ENCODE measurements at regions not wholly inside any gene's neighbourhood (a gene's known extent, or its start where the extent isn't known, plus 50 kb on each side); places are given as distances from the start of the nearest gene placed in this dataset.
A peak's percentile ranks its signal among the peaks of the same experiment; 100 is the strongest.

DNA sequence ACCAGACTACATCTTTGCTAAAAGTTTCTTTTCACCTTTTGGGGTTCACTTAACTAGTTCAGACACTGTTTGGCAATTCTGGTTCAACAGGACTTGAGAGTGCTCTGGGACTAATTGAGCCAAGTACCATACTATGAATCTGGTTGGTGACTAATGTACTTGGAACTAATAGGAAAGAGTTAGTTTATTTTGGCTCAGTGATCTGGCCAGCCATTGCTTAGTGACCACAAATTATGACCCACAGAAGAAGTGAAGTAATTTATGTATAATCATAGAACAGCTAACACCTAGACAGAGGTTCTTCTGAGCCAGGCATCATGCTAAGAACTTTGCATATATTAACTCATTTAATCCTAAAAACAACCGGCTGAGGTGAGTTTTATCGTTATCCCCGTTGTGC, 126.5 kb upstream of the JCAD start:
- WGBS (ENCODE audit: insufficient coverage, low lambda C conversion rate) = no CpG with 5 or more reads among the region's 3 CpGs
- Histone ChIP-seq H3K9me3 (ENCODE audit: control insufficient read depth, low read depth, low read length) (no peaks in the 10 kb centered on the region), H3K27me3 (ENCODE audit: control insufficient read depth, insufficient read depth, low read length) (no peaks in the 10 kb centered on the region), H3K4me3 (ENCODE audit: low read length) (no peak overlapping the region), H3K4me1 (ENCODE audit: control insufficient read depth, insufficient read depth, low read length) (peaks cover 10% of the 10 kb centered on the region), H3K27ac (ENCODE audit: low read length) (no peak overlapping the region), H3K36me3 (ENCODE audit: control insufficient read depth, insufficient read depth, low read length) (no peaks in the 10 kb centered on the region)
- no peak for DNase-seq

DNA sequence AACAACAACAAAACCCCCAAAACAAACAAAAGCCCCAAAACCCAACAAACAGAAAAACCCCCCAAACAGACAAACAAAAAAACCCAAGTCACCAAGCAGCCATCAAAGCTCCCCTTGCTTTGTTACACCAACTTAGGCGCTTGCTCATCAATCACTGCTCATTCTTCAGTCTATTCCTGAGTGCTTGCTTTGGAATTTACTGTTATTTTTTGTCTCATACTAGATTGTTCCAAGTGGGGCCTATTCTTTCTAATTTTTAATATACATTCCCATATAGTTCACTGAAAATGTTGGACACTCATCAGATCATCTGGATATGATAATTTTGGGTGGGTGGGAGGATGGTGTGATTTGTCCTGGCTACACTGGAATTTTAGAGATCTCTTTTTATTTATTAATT, 126.0 kb upstream of the JCAD start:
- Histone ChIP-seq H3K27ac (ENCODE audit: low read length) (no peak overlapping the region), H3K4me1 (ENCODE audit: control insufficient read depth, insufficient read depth, low read length) (peaks cover 10% of the 10 kb centered on the region), H3K36me3 (ENCODE audit: control insufficient read depth, insufficient read depth, low read length) (no peaks in the 10 kb centered on the region), H3K9me3 (ENCODE audit: control insufficient read depth, low read depth, low read length) (no peaks in the 10 kb centered on the region), H3K27me3 (ENCODE audit: control insufficient read depth, insufficient read depth, low read length) (no peaks in the 10 kb centered on the region), H3K4me3 (ENCODE audit: low read length) (no peak overlapping the region)
- WGBS (ENCODE audit: insufficient coverage, low lambda C conversion rate) = no CpG with 5 or more reads among the region's 1 CpG
- DNase-seq = no peak

DNA sequence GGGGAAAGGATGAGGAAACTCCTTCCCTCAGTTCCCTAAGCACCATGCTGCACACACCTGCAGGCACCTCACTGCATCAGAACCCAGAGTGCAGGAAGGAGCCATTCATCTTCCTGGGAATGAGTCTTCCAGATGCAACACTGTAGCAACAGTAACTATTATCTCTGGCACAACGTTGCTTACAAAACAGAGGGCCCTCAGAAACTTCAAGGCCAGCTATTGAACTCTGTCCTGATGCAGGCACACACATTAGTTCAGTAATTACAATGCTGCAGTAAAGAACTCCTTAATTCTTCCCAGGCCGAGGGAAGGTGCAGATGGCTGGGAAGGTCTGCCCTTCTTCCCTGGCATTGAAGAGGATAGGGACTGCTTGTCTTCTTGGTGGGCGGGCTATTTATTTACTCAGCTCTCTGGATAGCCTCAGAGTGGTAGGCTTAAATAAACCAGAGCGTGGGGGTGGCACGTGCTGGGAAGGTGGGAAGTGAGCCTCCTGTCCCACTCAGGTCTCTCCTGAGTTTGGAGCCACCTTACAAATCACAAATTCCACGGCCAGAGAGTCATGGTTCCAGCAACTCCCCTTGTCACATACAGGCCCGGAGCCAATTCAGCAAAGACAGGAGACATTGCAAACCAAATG, 125.1 kb upstream of the JCAD start:
- peak; percentile 6 to 42 for DNase-seq
- Histone ChIP-seq H3K4me1 (ENCODE audit: control insufficient read depth, insufficient read depth, low read length) (peaks cover 10% of the 10 kb centered on the region), H3K36me3 (ENCODE audit: control insufficient read depth, insufficient read depth, low read length) (no peaks in the 10 kb centered on the region), H3K27ac (ENCODE audit: low read length) (no peak overlapping the region), H3K9me3 (ENCODE audit: control insufficient read depth, low read depth, low read length) (no peaks in the 10 kb centered on the region), H3K27me3 (ENCODE audit: control insufficient read depth, insufficient read depth, low read length) (no peaks in the 10 kb centered on the region), H3K4me3 (ENCODE audit: low read length) (no peak overlapping the region)
- WGBS (ENCODE audit: insufficient coverage, low lambda C conversion rate) = no CpG with 5 or more reads among the region's 7 CpGs

DNA sequence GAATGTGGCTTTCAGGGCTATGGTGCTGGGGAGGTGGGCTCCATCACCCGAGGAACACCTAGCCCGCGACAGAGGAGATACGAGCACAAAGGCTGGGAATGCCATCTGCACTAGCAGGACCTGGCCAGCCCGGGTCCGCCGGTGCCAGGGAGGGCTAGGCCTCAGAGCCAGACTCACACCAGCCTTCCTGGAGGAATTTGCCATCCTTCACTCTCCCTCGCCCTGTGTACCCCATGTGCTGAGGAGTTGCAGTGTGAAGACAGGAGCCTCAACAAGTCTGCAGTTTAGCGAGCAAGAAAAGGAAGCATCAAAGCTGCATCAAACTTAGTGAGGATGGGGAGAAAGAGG, 123.6 kb upstream of the JCAD start:
- Histone ChIP-seq H3K36me3 (ENCODE audit: control insufficient read depth, insufficient read depth, low read length) (no peaks in the 10 kb centered on the region), H3K27me3 (ENCODE audit: control insufficient read depth, insufficient read depth, low read length) (no peaks in the 10 kb centered on the region), H3K4me1 (ENCODE audit: control insufficient read depth, insufficient read depth, low read length) (peaks cover 10% of the 10 kb centered on the region), H3K9me3 (ENCODE audit: control insufficient read depth, low read depth, low read length) (no peaks in the 10 kb centered on the region), H3K27ac (ENCODE audit: low read length) (no peak overlapping the region), H3K4me3 (ENCODE audit: low read length) (no peak overlapping the region)
- no peak for DNase-seq
- no CpG with 5 or more reads among the region's 9 CpGs for WGBS (ENCODE audit: insufficient coverage, low lambda C conversion rate)

DNA sequence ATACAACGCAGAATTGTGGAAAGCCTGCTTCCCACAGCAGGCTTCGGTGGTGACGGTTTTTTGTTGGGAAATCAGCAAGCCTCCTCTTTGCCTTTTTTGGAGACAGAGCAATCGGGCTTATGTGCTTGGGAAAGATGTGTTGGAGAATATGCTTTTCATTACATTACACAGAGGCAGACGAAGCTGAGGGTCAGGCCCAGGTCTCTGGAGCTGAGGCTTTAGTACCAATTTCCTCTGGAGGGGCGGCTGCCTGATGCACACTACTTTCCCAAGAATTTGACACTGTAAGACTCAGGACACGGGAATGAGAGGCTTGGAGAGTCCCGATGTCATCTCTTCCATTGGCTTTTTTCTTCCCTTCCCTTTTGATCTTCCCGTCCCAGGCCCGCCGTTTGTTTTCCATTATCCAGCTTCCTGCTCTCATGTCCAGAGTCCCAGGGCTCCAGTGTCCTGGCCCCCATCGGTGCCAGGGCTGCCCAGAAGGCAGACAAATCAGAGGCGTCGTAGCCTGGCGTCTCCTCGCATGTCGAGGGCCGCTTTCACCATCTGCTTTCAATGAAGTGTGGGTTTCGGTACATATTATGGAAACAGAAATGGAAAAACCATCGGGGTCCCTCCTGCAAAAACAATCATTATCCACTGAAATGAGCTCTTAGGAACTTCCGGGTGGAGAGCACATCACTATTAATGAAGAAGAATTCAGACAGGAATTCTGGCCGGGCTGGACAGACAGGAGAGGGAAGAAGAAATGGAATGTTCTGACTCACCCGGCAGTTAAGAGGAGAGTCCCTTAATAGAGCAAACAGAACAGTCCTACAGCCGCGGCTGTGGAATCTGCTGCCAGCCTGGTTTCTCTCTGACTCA, 123.0 kb upstream of the JCAD start:
- no peak for DNase-seq
- Histone ChIP-seq H3K4me1 (ENCODE audit: control insufficient read depth, insufficient read depth, low read length) (peaks cover 10% of the 10 kb centered on the region), H3K27me3 (ENCODE audit: control insufficient read depth, insufficient read depth, low read length) (no peaks in the 10 kb centered on the region), H3K4me3 (ENCODE audit: low read length) (no peak overlapping the region), H3K9me3 (ENCODE audit: control insufficient read depth, low read depth, low read length) (no peaks in the 10 kb centered on the region), H3K27ac (ENCODE audit: low read length) (no peak overlapping the region), H3K36me3 (ENCODE audit: control insufficient read depth, insufficient read depth, low read length) (no peaks in the 10 kb centered on the region)
- 100% methylated on average over 1 of the region's 25 CpGs for WGBS (ENCODE audit: insufficient coverage, low lambda C conversion rate)

DNA sequence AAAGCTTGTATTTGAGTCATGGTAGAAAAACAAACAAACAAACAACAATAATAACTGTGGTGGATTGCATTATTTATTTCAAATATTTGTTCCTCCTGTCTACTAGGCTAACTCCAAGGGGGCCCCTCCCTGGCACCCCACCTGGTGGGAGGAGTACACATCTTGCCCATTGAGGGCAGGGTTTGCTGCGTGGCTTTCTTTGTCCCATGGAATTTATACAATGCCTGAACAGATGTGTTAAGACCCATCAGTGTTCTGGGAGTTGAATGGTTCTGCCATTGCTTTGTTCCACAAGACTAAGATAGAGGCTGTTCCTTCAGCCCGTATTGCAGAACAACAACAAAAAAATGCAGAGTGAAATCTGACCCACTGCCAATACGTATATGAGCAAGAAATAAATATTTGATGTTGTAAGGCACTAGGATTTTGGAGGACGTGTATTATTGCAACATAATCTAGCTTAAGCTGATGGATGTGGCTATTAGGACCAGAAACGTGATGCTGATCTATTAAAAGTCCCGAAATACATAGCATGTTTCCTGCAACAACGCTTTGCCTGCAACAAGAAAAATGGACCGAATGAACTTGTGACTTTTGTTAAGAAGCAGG, 119.1 kb upstream of the JCAD start:
- 50% methylated on average over 6 of the region's 8 CpGs for WGBS (ENCODE audit: insufficient coverage, low lambda C conversion rate)
- Histone ChIP-seq H3K9me3 (ENCODE audit: control insufficient read depth, low read depth, low read length) (no peaks in the 10 kb centered on the region), H3K4me3 (ENCODE audit: low read length) (no peak overlapping the region), H3K4me1 (ENCODE audit: control insufficient read depth, insufficient read depth, low read length) (no peaks in the 10 kb centered on the region), H3K27ac (ENCODE audit: low read length) (no peak overlapping the region), H3K36me3 (ENCODE audit: control insufficient read depth, insufficient read depth, low read length) (no peaks in the 10 kb centered on the region), H3K27me3 (ENCODE audit: control insufficient read depth, insufficient read depth, low read length) (no peaks in the 10 kb centered on the region)
- no peak for DNase-seq

DNA sequence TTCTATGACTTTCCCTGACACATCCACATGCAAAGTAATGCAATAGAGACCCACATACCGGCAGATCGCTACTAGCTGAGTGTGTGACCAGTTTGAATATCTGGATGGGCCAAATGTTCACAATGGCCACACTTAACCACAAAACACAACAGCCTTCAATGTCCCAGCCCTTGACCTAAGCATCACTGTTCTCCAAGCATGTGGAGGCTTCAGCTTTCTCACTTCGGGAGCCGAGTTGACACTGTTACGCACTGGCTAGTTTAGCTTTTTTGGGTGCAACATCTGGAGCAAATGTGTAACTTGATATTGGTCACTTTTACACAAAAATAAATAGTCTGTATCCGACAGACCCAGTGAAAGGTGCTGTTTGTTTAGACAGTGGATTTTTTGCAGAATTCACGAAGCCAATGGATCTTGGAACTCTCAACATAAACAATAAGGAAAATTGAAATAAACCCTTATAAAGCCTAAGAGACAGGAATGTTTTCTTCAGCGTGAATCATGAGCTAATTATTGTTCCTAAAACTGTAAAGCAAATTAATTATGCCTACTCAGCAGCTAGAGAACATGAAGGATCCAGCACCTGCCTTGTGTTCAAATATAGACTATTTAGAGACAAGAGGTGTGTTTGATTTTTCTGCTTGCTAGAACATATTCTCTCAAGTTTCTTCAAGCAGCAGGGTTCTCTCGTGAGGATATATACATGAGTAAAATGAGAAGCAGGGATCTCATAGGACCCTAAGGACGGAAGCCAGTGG, 117.6 kb upstream of the JCAD start:
- Histone ChIP-seq H3K27ac (ENCODE audit: low read length) (no peak overlapping the region), H3K4me3 (ENCODE audit: low read length) (no peak overlapping the region), H3K4me1 (ENCODE audit: control insufficient read depth, insufficient read depth, low read length) (no peaks in the 10 kb centered on the region), H3K36me3 (ENCODE audit: control insufficient read depth, insufficient read depth, low read length) (no peaks in the 10 kb centered on the region), H3K9me3 (ENCODE audit: control insufficient read depth, low read depth, low read length) (no peaks in the 10 kb centered on the region), H3K27me3 (ENCODE audit: control insufficient read depth, insufficient read depth, low read length) (no peaks in the 10 kb centered on the region)
- no peak for DNase-seq
- 80% methylated on average over 2 of the region's 10 CpGs for WGBS (ENCODE audit: insufficient coverage, low lambda C conversion rate)

DNA sequence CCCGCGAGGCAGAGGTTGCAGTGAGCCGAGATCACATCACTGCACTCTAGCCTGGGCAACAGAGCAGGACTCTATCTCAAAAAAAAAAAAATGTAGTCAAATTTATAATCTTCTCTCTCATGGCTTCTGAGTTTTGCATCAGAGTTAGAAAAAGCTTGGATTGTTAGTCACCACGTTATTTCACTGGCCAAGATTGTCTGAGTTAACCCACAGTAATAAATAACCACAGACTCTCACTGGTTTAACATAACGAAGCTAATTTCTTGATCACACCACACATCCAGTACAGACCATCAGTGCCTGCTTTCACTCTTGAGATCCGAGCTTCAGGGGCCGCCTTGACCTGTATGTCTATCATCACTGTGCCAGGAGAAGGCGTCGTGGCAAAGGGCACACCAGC, 116.8 kb upstream of the JCAD start:
- DNase-seq = no peak
- Histone ChIP-seq H3K27ac (ENCODE audit: low read length) (no peak overlapping the region), H3K27me3 (ENCODE audit: control insufficient read depth, insufficient read depth, low read length) (no peaks in the 10 kb centered on the region), H3K4me1 (ENCODE audit: control insufficient read depth, insufficient read depth, low read length) (no peaks in the 10 kb centered on the region), H3K9me3 (ENCODE audit: control insufficient read depth, low read depth, low read length) (no peaks in the 10 kb centered on the region), H3K36me3 (ENCODE audit: control insufficient read depth, insufficient read depth, low read length) (no peaks in the 10 kb centered on the region), H3K4me3 (ENCODE audit: low read length) (no peak overlapping the region)
- no CpG with 5 or more reads among the region's 9 CpGs for WGBS (ENCODE audit: insufficient coverage, low lambda C conversion rate)

DNA sequence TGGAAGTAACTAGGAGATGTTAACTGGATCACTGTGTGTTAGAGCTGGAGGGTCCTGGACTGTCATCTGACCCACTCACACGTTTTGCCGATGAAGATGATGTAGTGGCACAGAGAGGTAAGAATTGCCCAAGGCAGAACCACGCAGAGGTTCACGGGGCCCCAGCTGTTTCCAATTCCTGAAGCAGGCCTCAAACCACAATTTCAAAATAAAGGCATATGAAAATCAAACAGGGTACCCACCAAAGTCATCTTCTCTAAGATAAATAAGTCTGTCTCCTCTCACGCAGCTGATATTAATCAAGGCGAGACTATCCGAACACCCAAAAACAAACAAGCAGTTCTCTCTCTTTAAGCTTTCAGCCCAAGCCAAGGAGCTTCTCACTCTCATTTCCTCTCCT, 113.3 kb upstream of the JCAD start:
- Histone ChIP-seq H3K27me3 (ENCODE audit: control insufficient read depth, insufficient read depth, low read length) (no peaks in the 10 kb centered on the region), H3K4me3 (ENCODE audit: low read length) (no peak overlapping the region), H3K27ac (ENCODE audit: low read length) (no peak overlapping the region), H3K4me1 (ENCODE audit: control insufficient read depth, insufficient read depth, low read length) (no peaks in the 10 kb centered on the region), H3K9me3 (ENCODE audit: control insufficient read depth, low read depth, low read length) (no peaks in the 10 kb centered on the region), H3K36me3 (ENCODE audit: control insufficient read depth, insufficient read depth, low read length) (no peaks in the 10 kb centered on the region)
- no peak for DNase-seq
- no CpG with 5 or more reads among the region's 7 CpGs for WGBS (ENCODE audit: insufficient coverage, low lambda C conversion rate)

DNA sequence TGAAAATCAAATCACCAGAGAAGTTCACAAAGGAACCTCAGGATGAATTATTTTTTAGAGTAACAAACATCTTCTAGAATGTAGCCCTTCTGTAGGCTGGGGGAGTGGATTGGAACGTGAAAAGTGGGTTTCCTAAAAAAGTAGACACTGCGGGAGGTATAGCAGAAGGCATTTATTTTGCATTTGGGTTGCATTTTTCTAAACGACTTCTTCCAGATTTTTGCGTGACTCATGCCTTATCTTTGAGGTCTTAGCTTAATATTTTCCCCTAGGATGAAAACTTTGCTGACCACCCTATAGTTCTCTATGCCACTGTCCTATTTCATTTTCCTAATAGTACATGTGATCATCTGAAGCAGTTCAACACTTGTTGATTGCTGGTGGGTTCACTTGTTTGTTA, 112.7 kb upstream of the JCAD start:
- Histone ChIP-seq H3K27ac (ENCODE audit: low read length) (no peak overlapping the region), H3K27me3 (ENCODE audit: control insufficient read depth, insufficient read depth, low read length) (no peaks in the 10 kb centered on the region), H3K36me3 (ENCODE audit: control insufficient read depth, insufficient read depth, low read length) (no peaks in the 10 kb centered on the region), H3K4me1 (ENCODE audit: control insufficient read depth, insufficient read depth, low read length) (no peaks in the 10 kb centered on the region), H3K9me3 (ENCODE audit: control insufficient read depth, low read depth, low read length) (peaks cover 4% of the 10 kb centered on the region), H3K4me3 (ENCODE audit: low read length) (no peak overlapping the region)
- no peak for DNase-seq
- 100% methylated on average over 1 of the region's 4 CpGs for WGBS (ENCODE audit: insufficient coverage, low lambda C conversion rate)
